ENCODE measurements at regions not wholly inside any gene's neighbourhood (a gene's known extent, or its start where the extent isn't known, plus 50 kb on each side); places are given as distances from the start of the nearest gene placed in this dataset.

- no peak for DNase-seq (ENCODE audit: low read depth)
- no peak for TF ChIP-seq CTCF (conservative IDR thresholded peaks at IDR 0.05; ENCODE audit: low read depth, low read length)
- H3K4me3 ChIP-seq (ENCODE audit: low read depth, low read length): no peak overlapping the region
These were observed 258.0 kb downstream of the PTBP2 start for GRCh38 chr1:96979304-96980268.

- no peak for DNase-seq (ENCODE audit: low read depth)
- TF ChIP-seq CTCF (conservative IDR thresholded peaks at IDR 0.05; ENCODE audit: low read depth, low read length): no peak
These were observed 258.9 kb downstream of the PTBP2 start for GRCh38 chr1:96980448-96980847.

GRCh38 chr1:96981181-96981580 is 259.6 kb downstream of the PTBP2 start:
- TF ChIP-seq CTCF (conservative IDR thresholded peaks at IDR 0.05; ENCODE audit: low read depth, low read length): no peak
- no peak overlapping the region for H3K4me3 ChIP-seq (ENCODE audit: low read depth, low read length)
- no peak for DNase-seq (ENCODE audit: low read depth)

More at GRCh38 chr1:96980448-96980847, 258.9 kb downstream of the PTBP2 start:
- no peak overlapping the region for H3K4me3 ChIP-seq (ENCODE audit: low read depth, low read length)

GRCh38 chr1:96982118-96982517 is 260.5 kb downstream of the PTBP2 start:
- H3K4me3 ChIP-seq (ENCODE audit: low read depth, low read length): no peak overlapping the region
- TF ChIP-seq CTCF (conservative IDR thresholded peaks at IDR 0.05; ENCODE audit: low read depth, low read length): no peak
- no peak for DNase-seq (ENCODE audit: low read depth)

GRCh38 chr1:96983866-96984265 is 262.3 kb downstream of the PTBP2 start:
- TF ChIP-seq CTCF (conservative IDR thresholded peaks at IDR 0.05; ENCODE audit: low read depth, low read length): no peak

GRCh38 chr1:96987186-96987703 is 265.7 kb downstream of the PTBP2 start:
- DNase-seq (ENCODE audit: low read depth): no peak
- no peak for TF ChIP-seq CTCF (conservative IDR thresholded peaks at IDR 0.05; ENCODE audit: low read depth, low read length)
- H3K4me3 ChIP-seq (ENCODE audit: low read depth, low read length): no peak overlapping the region

More at GRCh38 chr1:96983866-96984265, 262.3 kb downstream of the PTBP2 start:
- no peak for DNase-seq (ENCODE audit: low read depth)
- H3K4me3 ChIP-seq (ENCODE audit: low read depth, low read length): no peak overlapping the region

Data from epithelial cell of proximal tubule (primary cell).